GM18861 (cell line): ENCODE measurements at regions not wholly inside any gene's neighbourhood (a gene's known extent, or its start where the extent isn't known, plus 50 kb on each side); places are given as distances from the start of the nearest gene placed in this dataset.

Experiments used
- ATAC-seq: cut with Tn5 transposase; IDR thresholded peaks from one replicate; pipeline ENCODE4 v1.9.1; 2021; ENCODE audit not compliant: unreplicated experiment

GRCh38 chr5:2610986-2611385 is 140.5 kb downstream of the IRX2 start:
- ATAC-seq, result no peak

- ATAC-seq, result no peak
Observed at GRCh38 chr5:2608391-2608790, 143.1 kb downstream of the IRX2 start.

- no peak for ATAC-seq
Observed at GRCh38 chr5:2607598-2607997, 143.9 kb downstream of the IRX2 start.

- ATAC-seq, result no peak
Observed at GRCh38 chr5:2603272-2603575, 148.3 kb downstream of the IRX2 start.

- no peak for ATAC-seq
Observed at GRCh38 chr5:2602451-2603271, 148.8 kb downstream of the IRX2 start.

GRCh38 chr5:2598503-2598902 is 153.0 kb downstream of the IRX2 start:
- no peak for ATAC-seq

GRCh38 chr5:2594701-2595100 is 156.8 kb downstream of the IRX2 start:
- no peak for ATAC-seq

- no peak for ATAC-seq
Observed at GRCh38 chr5:2592766-2593165, 158.7 kb downstream of the IRX2 start.

- ATAC-seq, result no peak
Observed at GRCh38 chr5:2591777-2592453, 159.6 kb downstream of the IRX2 start.

- ATAC-seq, result no peak
Observed at GRCh38 chr5:2588850-2589501, 162.5 kb downstream of the IRX2 start.

GRCh38 chr5:2587189-2588031 is 164.1 kb downstream of the IRX2 start:
- no peak for ATAC-seq

- no peak for ATAC-seq
Observed at GRCh38 chr5:2586016-2586715, 165.3 kb downstream of the IRX2 start.

GRCh38 chr5:2584579-2585269 is 166.8 kb downstream of the IRX2 start:
- no peak for ATAC-seq

GRCh38 chr5:2582507-2582906 is 169.0 kb downstream of the IRX2 start:
- ATAC-seq, result no peak

GRCh38 chr5:2582106-2582505 is 169.4 kb downstream of the IRX2 start:
- ATAC-seq, result no peak

GRCh38 chr5:2581418-2581817 is 170.1 kb downstream of the IRX2 start:
- no peak for ATAC-seq

GRCh38 chr5:2579126-2579525 is 172.4 kb downstream of the IRX2 start:
- ATAC-seq, result no peak

GRCh38 chr5:2577312-2578036 is 174.0 kb downstream of the IRX2 start:
- no peak for ATAC-seq

GRCh38 chr5:2576823-2577222 is 174.7 kb downstream of the IRX2 start:
- no peak for ATAC-seq
